ENCODE measurements at regions not wholly inside any gene's neighbourhood (a gene's known extent, or its start where the extent isn't known, plus 50 kb on each side); places are given as distances from the start of the nearest gene placed in this dataset.
"Not testable (repeated sequence)": the region's sequence is repeated elsewhere in the genome, so short reads cannot be mapped to it uniquely, and the experiment has no call there.

GRCh38 chr3:64438812-64439211, 213.5 kb upstream of the PRICKLE2 start:
- no peak overlapping the region for H3K4me3 ChIP-seq (ENCODE audit: low read depth, low read length)

GRCh38 chr3:64438066-64438465, 212.8 kb upstream of the PRICKLE2 start:
- H3K4me3 ChIP-seq (ENCODE audit: low read depth, low read length) = no peak overlapping the region

DNA sequence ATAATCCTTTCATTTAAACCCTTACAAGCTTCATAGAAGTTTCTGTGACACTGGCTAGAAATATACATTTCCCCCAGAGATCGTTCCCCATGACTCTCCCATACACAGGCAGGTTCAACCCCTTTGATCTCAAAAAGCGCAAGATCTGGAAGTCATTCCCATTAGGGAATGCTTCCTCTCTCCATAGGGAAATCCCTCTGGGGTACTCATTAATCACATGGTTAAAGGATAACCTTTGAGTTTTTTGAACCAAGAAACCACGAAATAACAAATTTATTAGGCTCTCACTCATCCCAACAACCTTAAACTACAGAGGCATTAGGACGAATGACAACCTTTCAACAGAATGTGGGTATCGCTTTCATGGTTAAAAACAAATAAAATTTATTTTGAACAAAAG, 211.9 kb upstream of the PRICKLE2 start:
- H3K4me3 ChIP-seq (ENCODE audit: low read depth, low read length) = no peak overlapping the region

- H3K4me3 ChIP-seq (ENCODE audit: low read depth, low read length) = not testable (repeated sequence)
Observed at GRCh38 chr3:64435023-64435422, 209.8 kb upstream of the PRICKLE2 start.

GRCh38 chr3:64432870-64433269, 207.6 kb upstream of the PRICKLE2 start:
- no peak overlapping the region for H3K4me3 ChIP-seq (ENCODE audit: low read depth, low read length)

DNA sequence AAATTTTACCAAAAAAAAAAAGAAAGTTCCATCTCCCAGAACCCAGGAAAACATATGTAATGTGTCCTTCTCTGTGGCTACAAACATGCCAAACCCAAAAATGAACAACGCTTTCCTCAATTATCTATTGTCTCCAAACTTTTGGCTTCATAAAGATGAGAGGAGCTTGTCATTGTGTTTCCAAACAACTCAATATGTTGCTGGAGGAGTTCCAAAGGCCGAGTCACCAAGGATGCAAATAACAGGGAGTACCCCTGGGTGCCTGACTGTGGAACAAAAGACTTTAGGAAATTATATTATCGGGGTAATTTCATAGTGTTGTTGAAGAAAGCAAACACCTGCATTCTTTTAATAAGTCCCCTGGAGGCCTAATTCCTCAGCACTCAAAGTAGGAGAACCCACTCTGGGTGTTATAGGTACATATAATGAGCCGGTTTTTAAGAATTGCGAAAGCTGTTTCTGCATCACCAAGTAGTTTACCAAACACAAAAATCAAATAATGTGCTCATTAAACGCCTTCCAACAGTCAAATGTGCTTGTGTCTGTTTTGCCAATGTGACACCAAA, 206.3 kb upstream of the PRICKLE2 start:
- H3K4me3 ChIP-seq (ENCODE audit: low read depth, low read length) = no peak overlapping the region

GRCh38 chr3:64427671-64428070, 202.4 kb upstream of the PRICKLE2 start:
- no peak overlapping the region for H3K4me3 ChIP-seq (ENCODE audit: low read depth, low read length)

DNA sequence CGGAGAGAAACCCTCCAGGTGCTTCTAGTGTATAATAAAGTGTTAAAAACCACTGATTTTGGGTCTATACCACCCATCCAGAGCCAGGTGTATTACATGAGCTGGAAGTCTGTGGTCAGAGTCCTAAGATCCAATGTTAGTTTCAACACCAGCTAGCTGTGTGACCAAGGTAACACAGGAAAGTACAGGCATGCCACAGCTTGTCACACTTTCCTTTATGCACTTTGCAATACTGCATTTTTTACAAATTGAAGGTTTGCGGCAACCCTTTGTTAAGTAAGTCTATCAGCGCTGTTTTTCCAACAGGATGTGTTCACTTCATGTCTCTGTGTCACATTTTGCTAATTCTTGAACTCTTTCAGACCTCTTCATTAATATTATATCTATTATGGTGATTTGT, 201.3 kb upstream of the PRICKLE2 start:
- H3K4me3 ChIP-seq (ENCODE audit: low read depth, low read length) = no peak overlapping the region

DNA sequence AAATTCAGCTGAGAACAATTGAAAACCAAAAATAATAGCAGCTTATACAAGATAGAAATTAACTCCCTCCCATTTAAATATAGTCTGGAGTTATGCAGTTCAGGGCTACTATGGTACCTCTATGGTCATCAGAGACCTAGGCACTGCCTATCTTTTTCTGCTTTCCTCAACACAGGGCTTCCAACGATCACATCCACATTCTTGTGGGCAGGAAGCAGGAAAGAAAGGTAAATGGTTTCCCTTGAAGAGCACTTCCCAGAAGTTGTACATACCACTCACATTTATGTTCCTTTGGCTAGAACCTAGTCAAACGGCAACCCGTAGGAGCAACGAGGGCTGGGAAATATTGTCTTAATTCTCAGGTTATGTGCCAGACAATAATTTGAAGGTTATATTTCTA, 197.7 kb upstream of the PRICKLE2 start:
- no peak overlapping the region for H3K4me3 ChIP-seq (ENCODE audit: low read depth, low read length)

DNA sequence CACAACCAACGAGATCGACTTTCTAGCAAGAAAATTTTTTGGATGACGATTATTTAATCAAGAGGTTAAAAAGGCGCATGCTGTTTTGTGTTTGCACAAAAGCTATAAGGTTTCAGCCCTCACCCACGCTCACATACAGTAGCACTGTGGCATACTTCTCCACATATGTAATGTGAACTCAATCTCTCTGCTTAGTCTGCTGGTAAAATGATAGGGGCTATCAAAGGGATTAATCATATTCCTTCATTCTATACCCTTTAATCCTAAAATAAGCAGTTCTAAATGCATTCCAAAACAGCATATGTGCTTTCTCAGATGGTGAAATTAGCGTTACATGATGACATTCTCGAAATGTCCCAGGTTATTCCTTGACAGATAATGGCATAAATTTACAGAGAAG, 196.9 kb upstream of the PRICKLE2 start:
- H3K4me3 ChIP-seq (ENCODE audit: low read depth, low read length) = no peak overlapping the region

- no peak overlapping the region for H3K4me3 ChIP-seq (ENCODE audit: low read depth, low read length)
Observed at GRCh38 chr3:64417816-64418215, 192.6 kb upstream of the PRICKLE2 start.

DNA sequence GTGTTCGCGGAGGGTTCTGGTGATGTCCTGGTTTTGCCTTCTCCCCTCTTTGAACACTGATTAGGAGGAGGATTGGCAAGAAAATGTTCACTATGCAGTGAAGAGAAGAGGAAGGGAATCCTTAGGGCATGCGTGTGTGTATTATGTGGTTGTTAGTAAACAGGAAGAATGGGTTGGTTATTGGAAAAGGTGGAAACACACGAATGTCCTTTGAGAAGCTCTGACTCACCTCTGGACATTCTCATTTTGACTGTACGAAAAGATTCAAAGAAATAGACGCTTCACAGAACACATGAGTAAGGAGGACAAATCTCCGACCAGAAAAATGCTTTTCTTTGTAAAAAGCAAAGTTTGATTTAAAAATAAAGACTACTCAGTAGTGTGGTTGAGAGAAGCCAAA, 188.8 kb upstream of the PRICKLE2 start:
- no peak overlapping the region for H3K4me3 ChIP-seq (ENCODE audit: low read depth, low read length)

DNA sequence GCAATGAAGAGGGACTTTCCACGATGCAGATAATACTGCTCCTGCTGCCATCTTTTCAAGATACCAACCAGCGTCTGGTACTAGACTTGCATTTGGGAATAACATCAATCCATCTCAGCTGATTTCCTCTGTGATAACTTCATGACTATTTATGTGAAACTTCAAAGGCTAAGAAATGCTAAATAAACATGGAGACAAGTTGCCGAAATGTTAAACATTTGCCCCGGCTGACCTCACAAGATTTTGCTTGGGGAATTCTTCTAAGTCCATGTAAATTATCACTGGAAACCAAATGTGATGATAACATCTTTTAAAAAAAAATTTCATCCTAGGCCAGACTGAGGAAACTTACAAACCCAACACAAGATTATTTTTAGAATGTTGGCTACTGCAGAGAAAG, 185.8 kb upstream of the PRICKLE2 start:
- no peak overlapping the region for H3K4me3 ChIP-seq (ENCODE audit: low read depth, low read length)

GRCh38 chr3:64410226-64410625, 185.0 kb upstream of the PRICKLE2 start:
- H3K4me3 ChIP-seq (ENCODE audit: low read depth, low read length) = no peak overlapping the region

GRCh38 chr3:64408770-64409169, 183.5 kb upstream of the PRICKLE2 start:
- H3K4me3 ChIP-seq (ENCODE audit: low read depth, low read length) = no peak overlapping the region

DNA sequence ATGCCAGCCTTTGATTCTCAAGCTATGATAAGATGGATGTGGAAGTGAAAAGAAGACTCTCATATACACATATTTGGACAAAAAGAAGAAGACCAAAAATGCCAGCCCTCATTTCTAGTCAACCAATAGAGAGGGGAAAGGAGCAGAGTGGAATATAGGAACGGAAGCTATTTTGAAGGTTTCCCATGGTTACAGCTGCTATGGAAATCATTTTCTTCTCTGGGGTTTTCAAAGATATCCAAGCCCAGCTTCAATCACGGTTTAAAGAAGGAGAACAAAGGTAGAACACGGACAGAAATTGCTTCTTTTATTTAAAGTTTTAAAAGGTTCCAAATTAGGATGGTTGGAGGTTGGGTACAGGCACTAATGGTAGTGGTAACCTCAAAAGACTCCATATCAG, 181.0 kb upstream of the PRICKLE2 start:
- no peak overlapping the region for H3K4me3 ChIP-seq (ENCODE audit: low read depth, low read length)

- H3K4me3 ChIP-seq (ENCODE audit: low read depth, low read length) = no peak overlapping the region
Observed at GRCh38 chr3:64405211-64405835, 180.1 kb upstream of the PRICKLE2 start.

DNA sequence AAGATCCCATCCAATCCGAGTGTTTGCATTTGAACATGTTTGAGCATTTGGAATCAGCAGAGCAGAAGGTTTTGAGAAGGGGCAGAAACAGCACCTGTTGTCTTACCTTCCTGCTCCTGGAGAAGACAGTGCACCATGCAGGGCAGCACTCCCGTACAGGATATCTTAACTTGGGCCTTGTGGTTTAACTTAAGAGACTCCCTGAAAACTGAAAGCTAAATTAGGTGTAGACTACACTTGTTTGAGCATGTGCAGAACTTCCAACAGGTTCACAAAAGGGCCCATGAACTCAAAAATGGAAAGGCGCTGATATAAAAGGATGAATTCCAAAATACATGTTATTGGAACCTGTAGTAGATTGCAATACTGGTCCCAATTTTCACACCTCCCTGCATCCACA, 175.4 kb upstream of the PRICKLE2 start:
- no peak overlapping the region for H3K4me3 ChIP-seq (ENCODE audit: low read depth, low read length)

GRCh38 chr3:64399205-64399800, 174.0 kb upstream of the PRICKLE2 start:
- no peak overlapping the region for H3K4me3 ChIP-seq (ENCODE audit: low read depth, low read length)

DNA sequence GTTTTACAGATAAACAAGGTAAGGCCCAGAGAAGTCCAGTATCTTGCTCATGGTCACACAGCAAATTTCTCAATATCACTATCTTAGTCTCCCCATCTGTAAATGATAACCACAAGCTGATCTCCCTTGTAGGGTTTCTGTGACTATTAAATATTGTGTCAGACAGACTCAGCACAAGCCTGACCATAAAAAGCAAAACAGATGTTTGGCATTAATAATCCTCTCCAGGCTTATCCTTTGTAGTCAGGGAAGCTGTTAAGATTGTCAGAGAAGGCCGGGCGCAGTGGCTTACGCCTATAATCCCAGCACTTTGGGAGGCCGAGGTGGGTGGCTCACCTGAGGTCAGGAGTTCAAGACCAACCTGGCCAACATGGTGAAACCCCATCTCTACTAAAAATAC, 173.2 kb upstream of the PRICKLE2 start:
- H3K4me3 ChIP-seq (ENCODE audit: low read depth, low read length) = no peak overlapping the region

GRCh38 chr3:64398006-64398405, 172.7 kb upstream of the PRICKLE2 start:
- no peak overlapping the region for H3K4me3 ChIP-seq (ENCODE audit: low read depth, low read length)

DNA sequence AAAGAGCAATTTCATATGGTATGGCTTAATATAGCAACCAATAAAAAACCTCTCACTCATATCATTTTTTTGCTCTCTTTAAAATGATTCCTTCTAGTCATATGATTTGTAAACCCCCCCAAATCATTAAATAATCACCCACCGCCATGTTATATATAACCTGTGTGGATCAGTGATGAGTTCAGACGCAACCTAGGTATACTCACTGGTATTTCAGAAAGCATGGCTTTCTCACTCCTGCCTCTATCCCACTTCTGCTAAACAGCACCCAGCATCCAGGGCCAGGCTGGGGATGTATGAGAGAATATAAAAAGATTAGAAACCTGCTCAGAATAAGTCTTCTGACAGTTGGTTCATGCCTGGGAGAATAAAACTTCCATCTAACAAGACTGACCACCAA, 172.3 kb upstream of the PRICKLE2 start:
- H3K4me3 ChIP-seq (ENCODE audit: low read depth, low read length) = no peak overlapping the region

- no peak overlapping the region for H3K4me3 ChIP-seq (ENCODE audit: low read depth, low read length)
Observed at GRCh38 chr3:64395490-64395889, 170.2 kb upstream of the PRICKLE2 start.

Measured in iPS-11a (cell line).